DND-41 (cell line): ENCODE measurements at regions not wholly inside any gene's neighbourhood (a gene's known extent, or its start where the extent isn't known, plus 50 kb on each side); places are given as distances from the start of the nearest gene placed in this dataset.

Source experiments
- EZH2 ChIP-seq: IDR thresholded peaks from 3 replicates; pipeline ENCODE4 v1.6.1; 2012; ENCODE audit warnings: borderline replicate concordance, low read depth, mild to moderate bottlenecking, moderate library complexity, low read length, inconsistent platforms; ENCODE audit not compliant: severe bottlenecking
- TF ChIP-seq, protein P1 (sequence below): IDR thresholded peaks from 2 replicates; pipeline ENCODE4 v1.5.1; 2012; ENCODE audit warnings: borderline replicate concordance, low read length, moderate library complexity, mild to moderate bottlenecking; ENCODE audit not compliant: poor library complexity, severe bottlenecking; ENCODE audit errors: extremely low read depth

- TF ChIP-seq, protein P1, sequence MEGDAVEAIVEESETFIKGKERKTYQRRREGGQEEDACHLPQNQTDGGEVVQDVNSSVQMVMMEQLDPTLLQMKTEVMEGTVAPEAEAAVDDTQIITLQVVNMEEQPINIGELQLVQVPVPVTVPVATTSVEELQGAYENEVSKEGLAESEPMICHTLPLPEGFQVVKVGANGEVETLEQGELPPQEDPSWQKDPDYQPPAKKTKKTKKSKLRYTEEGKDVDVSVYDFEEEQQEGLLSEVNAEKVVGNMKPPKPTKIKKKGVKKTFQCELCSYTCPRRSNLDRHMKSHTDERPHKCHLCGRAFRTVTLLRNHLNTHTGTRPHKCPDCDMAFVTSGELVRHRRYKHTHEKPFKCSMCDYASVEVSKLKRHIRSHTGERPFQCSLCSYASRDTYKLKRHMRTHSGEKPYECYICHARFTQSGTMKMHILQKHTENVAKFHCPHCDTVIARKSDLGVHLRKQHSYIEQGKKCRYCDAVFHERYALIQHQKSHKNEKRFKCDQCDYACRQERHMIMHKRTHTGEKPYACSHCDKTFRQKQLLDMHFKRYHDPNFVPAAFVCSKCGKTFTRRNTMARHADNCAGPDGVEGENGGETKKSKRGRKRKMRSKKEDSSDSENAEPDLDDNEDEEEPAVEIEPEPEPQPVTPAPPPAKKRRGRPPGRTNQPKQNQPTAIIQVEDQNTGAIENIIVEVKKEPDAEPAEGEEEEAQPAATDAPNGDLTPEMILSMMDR = no peak
- no peak for TF ChIP-seq EZH2
These were observed 82.4 kb upstream of the MACF1 start for GRCh38 chr1:39122056-39122455.
